PC-3 (cell line): ENCODE measurements at regions not wholly inside any gene's neighbourhood (a gene's known extent, or its start where the extent isn't known, plus 50 kb on each side); places are given as distances from the start of the nearest gene placed in this dataset.

Experiments used
- CTCF ChIP-seq: fragments of 300-600 bp; sonication (generic); conservative IDR thresholded peaks from 2 replicates; pipeline ENCODE4 v1.5.1; 2017; ENCODE audit warnings: antibody characterized with exemption, low read depth, mild to moderate bottlenecking, low read length
- EZH2phosphoT487 ChIP-seq: fragments of 300-600 bp; sonication (generic); IDR thresholded peaks from 2 replicates; pipeline ENCODE4 v1.6.1; 2018; ENCODE audit warnings: mild to moderate bottlenecking, antibody characterized with exemption, low read length, borderline replicate concordance

- no peak for TF ChIP-seq CTCF
- no peak for TF ChIP-seq EZH2phosphoT487
These were observed 155.6 kb upstream of the RFC3 start for GRCh38 chr13:33662392-33662791.
